SU-DHL-6 (cell line): ENCODE measurements at regions not wholly inside any gene's neighbourhood (a gene's known extent, or its start where the extent isn't known, plus 50 kb on each side); places are given as distances from the start of the nearest gene placed in this dataset.

Source experiments
- EZH2phosphoT487 ChIP-seq: fragments of 200-600 bp; sonication (generic), shearing (Covaris generic); conservative IDR thresholded peaks from 2 replicates; pipeline ENCODE4 v1.6.1; 2018; ENCODE audit warnings: mild to moderate bottlenecking, antibody characterized with exemption, low read length, moderate library complexity, mixed read lengths
- TF ChIP-seq, protein P1 (sequence below): fragments of 200-600 bp; sonication (generic); IDR thresholded peaks from one replicate; pipeline ENCODE4 v1.5.1; 2017; ENCODE audit warnings: antibody characterized with exemption, mild to moderate bottlenecking, low read length, moderate library complexity; ENCODE audit not compliant: insufficient read depth, poor library complexity, severe bottlenecking

DNA sequence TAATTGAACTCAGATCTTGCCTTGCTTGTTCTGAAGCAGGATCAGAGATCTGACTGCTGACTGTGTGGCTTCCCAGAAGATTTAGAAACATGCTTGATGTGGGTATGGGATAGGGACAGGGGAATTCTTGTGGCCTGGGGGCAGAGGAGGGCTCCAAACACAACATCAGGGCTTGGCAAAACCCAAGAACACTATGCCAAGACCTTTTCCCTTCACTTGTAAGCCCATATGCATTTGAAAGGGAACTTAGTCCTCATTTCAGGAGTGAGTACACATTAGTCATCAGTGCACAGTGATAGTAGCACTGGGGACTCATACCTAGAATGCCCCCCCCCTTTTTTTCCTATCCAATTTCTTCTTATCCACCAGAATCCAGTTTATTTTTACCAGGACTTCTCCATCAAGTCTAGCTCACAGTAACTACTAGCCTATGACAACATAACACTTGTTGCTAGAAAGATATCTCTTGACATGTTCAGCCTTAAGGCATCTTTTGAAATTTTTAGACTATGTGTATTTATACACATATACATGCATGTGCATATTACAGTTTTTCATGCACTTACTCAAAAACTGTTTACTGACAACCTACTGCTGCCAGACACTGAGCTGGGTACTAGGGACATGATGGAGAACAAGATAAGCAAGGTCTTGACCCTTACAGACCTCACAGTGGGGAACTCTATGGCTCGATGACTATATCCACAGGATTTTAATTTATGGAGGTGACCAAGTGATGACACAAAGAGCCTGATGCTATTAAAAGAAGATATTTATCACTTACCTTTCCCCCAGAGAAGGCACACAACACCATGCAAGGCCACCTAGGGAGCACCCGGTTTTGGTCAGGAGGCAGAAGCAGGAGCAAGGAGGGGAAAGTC is 158.3 kb upstream of the MAP3K1 start:
- TF ChIP-seq, protein P1, sequence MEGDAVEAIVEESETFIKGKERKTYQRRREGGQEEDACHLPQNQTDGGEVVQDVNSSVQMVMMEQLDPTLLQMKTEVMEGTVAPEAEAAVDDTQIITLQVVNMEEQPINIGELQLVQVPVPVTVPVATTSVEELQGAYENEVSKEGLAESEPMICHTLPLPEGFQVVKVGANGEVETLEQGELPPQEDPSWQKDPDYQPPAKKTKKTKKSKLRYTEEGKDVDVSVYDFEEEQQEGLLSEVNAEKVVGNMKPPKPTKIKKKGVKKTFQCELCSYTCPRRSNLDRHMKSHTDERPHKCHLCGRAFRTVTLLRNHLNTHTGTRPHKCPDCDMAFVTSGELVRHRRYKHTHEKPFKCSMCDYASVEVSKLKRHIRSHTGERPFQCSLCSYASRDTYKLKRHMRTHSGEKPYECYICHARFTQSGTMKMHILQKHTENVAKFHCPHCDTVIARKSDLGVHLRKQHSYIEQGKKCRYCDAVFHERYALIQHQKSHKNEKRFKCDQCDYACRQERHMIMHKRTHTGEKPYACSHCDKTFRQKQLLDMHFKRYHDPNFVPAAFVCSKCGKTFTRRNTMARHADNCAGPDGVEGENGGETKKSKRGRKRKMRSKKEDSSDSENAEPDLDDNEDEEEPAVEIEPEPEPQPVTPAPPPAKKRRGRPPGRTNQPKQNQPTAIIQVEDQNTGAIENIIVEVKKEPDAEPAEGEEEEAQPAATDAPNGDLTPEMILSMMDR, result no peak
- TF ChIP-seq EZH2phosphoT487, result no peak
